ENCODE measurements at regions not wholly inside any gene's neighbourhood (a gene's known extent, or its start where the extent isn't known, plus 50 kb on each side); places are given as distances from the start of the nearest gene placed in this dataset.

DNA sequence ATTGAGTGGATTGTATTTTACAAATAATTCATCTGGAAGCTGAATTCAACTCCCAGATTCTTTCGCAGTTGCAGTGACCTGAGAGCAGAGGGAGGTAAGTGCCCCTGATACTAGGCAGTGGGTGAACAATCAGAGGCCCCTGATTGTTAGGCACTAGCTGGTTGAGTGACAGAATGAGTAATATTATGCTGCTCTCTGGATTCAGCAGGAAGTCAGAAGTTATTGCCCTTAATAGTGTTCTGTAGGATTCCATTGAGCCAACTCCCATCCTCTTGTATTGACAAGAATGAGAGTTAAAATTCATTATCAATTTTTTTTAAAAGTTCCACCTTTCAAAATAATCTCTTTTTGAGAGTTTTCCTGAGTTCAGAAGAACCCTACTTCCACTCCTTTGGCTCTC, 301.2 kb downstream of the DTWD2 start:
- no peak for ATAC-seq
- no peak overlapping the region for H3K27ac Mint-ChIP-seq
- H3K4me1 Mint-ChIP-seq, result no peaks in the 10 kb centered on the region
- no peak for TF ChIP-seq ZNF423 (CRISPR knock-in tag; IDR thresholded peaks at IDR 0.05)
- no peak overlapping the region for H3K4me3 Mint-ChIP-seq
- H3K9me3 Mint-ChIP-seq, result no peaks in the 10 kb centered on the region
- no peaks in the 10 kb centered on the region for H3K36me3 Mint-ChIP-seq
- POLR2A ChIA-PET, result interaction anchor here (0.6 kb wide), 1 partner anchor 529 kb away, joined by 3 read pairs; no protein-coding TSS in a partner anchor
- no peaks in the 10 kb centered on the region; the same call in 1 of the 2 replicates for H3K27me3 Mint-ChIP-seq (ENCODE audit: low read depth)
- CTCF ChIA-PET, result no interaction called here
- no peak for DNase-seq (ENCODE audit: low spot score)

DNA sequence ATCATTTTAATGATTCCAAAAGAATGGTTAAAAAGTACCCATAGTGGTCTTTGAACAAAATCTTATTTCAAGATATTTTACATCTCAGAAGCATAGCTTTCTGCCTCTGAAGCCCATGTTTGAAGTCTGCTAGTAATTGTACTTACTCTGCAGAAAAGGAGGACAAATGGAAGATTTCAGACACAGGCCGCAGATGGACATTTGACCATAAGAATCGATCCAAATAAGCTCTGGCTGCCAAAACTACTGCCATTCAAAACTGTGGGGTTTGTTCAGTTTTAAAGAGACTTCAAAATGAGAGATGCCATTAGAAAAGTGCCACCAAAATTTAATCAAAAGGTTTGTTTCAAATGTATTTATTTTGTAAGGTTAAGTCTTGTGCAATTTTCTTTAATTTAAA, 306.7 kb downstream of the DTWD2 start:
- POLR2A ChIA-PET, result no interaction called here

GRCh38 chr5:118679264-118679940, 308.9 kb downstream of the DTWD2 start:
- TF ChIP-seq SMAD4 (CRISPR knock-in tag; IDR thresholded peaks at IDR 0.05), result no peak
- no peak for TF ChIP-seq ATF2 (CRISPR knock-in tag; IDR thresholded peaks at IDR 0.05; ENCODE audit: borderline replicate concordance, low read depth)
- no peak for TF ChIP-seq ZNF263 (CRISPR knock-in tag; IDR thresholded peaks at IDR 0.05; ENCODE audit: low read depth)
- no peak for TF ChIP-seq ERG (CRISPR knock-in tag; IDR thresholded peaks at IDR 0.05)
- TF ChIP-seq TEAD1 (CRISPR knock-in tag; IDR thresholded peaks at IDR 0.05), result no peak
- TF ChIP-seq KAT7 (CRISPR knock-in tag; IDR thresholded peaks at IDR 0.05; ENCODE audit: borderline replicate concordance), result no peak
- no peak for TF ChIP-seq TEAD4 (CRISPR knock-in tag; IDR thresholded peaks at IDR 0.05)
- no peak for TF ChIP-seq ZNF138 (CRISPR knock-in tag; conservative IDR thresholded peaks at IDR 0.05)
- no peak for TF ChIP-seq TCF7 (CRISPR knock-in tag; IDR thresholded peaks at IDR 0.05; ENCODE audit: low read depth)
- no peak for TF ChIP-seq RORB (CRISPR knock-in tag; IDR thresholded peaks at IDR 0.05)
- TF ChIP-seq NFE2L1 (CRISPR knock-in tag; IDR thresholded peaks at IDR 0.05), result no peak
- no peak for TF ChIP-seq ESRRA (CRISPR knock-in tag; IDR thresholded peaks at IDR 0.05; ENCODE audit: borderline replicate concordance)
- no peak for TF ChIP-seq MXD4 (CRISPR knock-in tag; IDR thresholded peaks at IDR 0.05; ENCODE audit: borderline replicate concordance)
- TF ChIP-seq, protein P1, sequence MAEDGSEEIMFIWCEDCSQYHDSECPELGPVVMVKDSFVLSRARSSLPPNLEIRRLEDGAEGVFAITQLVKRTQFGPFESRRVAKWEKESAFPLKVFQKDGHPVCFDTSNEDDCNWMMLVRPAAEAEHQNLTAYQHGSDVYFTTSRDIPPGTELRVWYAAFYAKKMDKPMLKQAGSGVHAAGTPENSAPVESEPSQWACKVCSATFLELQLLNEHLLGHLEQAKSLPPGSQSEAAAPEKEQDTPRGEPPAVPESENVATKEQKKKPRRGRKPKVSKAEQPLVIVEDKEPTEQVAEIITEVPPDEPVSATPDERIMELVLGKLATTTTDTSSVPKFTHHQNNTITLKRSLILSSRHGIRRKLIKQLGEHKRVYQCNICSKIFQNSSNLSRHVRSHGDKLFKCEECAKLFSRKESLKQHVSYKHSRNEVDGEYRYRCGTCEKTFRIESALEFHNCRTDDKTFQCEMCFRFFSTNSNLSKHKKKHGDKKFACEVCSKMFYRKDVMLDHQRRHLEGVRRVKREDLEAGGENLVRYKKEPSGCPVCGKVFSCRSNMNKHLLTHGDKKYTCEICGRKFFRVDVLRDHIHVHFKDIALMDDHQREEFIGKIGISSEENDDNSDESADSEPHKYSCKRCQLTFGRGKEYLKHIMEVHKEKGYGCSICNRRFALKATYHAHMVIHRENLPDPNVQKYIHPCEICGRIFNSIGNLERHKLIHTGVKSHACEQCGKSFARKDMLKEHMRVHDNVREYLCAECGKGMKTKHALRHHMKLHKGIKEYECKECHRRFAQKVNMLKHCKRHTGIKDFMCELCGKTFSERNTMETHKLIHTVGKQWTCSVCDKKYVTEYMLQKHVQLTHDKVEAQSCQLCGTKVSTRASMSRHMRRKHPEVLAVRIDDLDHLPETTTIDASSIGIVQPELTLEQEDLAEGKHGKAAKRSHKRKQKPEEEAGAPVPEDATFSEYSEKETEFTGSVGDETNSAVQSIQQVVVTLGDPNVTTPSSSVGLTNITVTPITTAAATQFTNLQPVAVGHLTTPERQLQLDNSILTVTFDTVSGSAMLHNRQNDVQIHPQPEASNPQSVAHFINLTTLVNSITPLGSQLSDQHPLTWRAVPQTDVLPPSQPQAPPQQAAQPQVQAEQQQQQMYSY (CRISPR knock-in tag; IDR thresholded peaks at IDR 0.05), result no peak
- TF ChIP-seq HMGA2 (CRISPR knock-in tag; IDR thresholded peaks at IDR 0.05), result no peak
- no peak for TF ChIP-seq MYBL2 (CRISPR knock-in tag; IDR thresholded peaks at IDR 0.05)
- TF ChIP-seq ZNF425 (CRISPR knock-in tag; conservative IDR thresholded peaks at IDR 0.05), result no peak
- TF ChIP-seq TP53 (CRISPR knock-in tag; IDR thresholded peaks at IDR 0.05), result no peak
- no peaks in the 10 kb centered on the region for H3K4me1 Mint-ChIP-seq
- H3K36me3 Mint-ChIP-seq, result no peaks in the 10 kb centered on the region
- ChIA-PET POLR2A (no interaction called here), CTCF (no interaction called here)
- no peaks in the 10 kb centered on the region for H3K27me3 Mint-ChIP-seq (ENCODE audit: low read depth)
- DNase-seq (ENCODE audit: low spot score), result no peak
- ATAC-seq, result no peak
- H3K4me3 Mint-ChIP-seq, result no peak overlapping the region
- H3K9me3 Mint-ChIP-seq, result peaks cover 4% of the 10 kb centered on the region; the same call in 1 of the 2 replicates
- H3K27ac Mint-ChIP-seq, result no peak overlapping the region

More for the DNA sequence above, 306.7 kb downstream of the DTWD2 start:
- no peaks in the 10 kb centered on the region for H3K36me3 Mint-ChIP-seq
- no peak overlapping the region for H3K4me3 Mint-ChIP-seq
- no peak for TF ChIP-seq USF1 (CRISPR knock-in tag; IDR thresholded peaks at IDR 0.05)
- H3K9me3 Mint-ChIP-seq, result no peaks in the 10 kb centered on the region
- no peak overlapping the region for H3K27ac Mint-ChIP-seq
- H3K4me1 Mint-ChIP-seq, result no peaks in the 10 kb centered on the region
- ATAC-seq (no peak), DNase-seq (ENCODE audit: low spot score) (no peak)
- no peaks in the 10 kb centered on the region; the same call in 1 of the 2 replicates for H3K27me3 Mint-ChIP-seq (ENCODE audit: low read depth)
- CTCF ChIA-PET, result no interaction called here
